ENCODE measurements at regions not wholly inside any gene's neighbourhood (a gene's known extent, or its start where the extent isn't known, plus 50 kb on each side); places are given as distances from the start of the nearest gene placed in this dataset.

DNA sequence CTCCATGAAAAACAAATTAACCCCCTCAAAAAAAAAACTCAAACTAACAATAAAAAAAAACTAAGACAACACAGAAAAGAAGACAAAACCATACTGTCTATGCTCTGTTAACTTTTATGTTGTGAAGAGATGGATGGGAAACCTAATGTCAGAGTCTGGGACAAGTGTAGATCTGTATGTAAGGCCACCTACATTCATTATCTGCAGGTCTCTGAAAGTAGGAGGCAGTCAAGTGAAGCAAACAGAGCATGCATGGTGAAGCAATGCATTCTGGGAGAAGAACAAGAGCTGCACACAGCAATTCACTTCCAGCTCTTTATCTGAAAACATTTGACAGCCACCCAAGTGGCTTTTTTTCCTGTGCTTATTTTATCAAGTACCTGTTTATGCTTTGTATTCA lies 452.0 kb downstream of the EPHA7 start:
- Histone ChIP-seq H4K20me1 (replicated peaks in 1 of 2; ENCODE audit: control insufficient read depth in 1 of 2, insufficient read depth in 2 of 2, low read length in 2 of 2) (no peaks in the 10 kb centered on the region), H3K4me1 (replicated peaks in 1 of 4; ENCODE audit: control insufficient read depth in 3 of 4, insufficient read depth in 4 of 4, low read length in 3 of 4) (no peaks in the 10 kb centered on the region), H2BK5ac (ENCODE audit: low read depth, low read length) (no peak overlapping the region), H4K5ac (ENCODE audit: insufficient read length, low read depth, low read length) (no peak overlapping the region), H3K9ac (replicated peaks in 1 of 4; ENCODE audit: extremely low read depth in 1 of 4, low read depth in 3 of 4, low read length in 3 of 4) (no peak overlapping the region), H3K23me2 (ENCODE audit: low read depth, low read length) (no peaks in the 10 kb centered on the region), H3K4ac (replicated peaks; ENCODE audit: insufficient read length, low read depth, low read length) (no peak overlapping the region), H2BK120ac (replicated peaks; ENCODE audit: low read depth, low read length) (no peak overlapping the region), H3K27me3 (replicated peaks in 1 of 4; ENCODE audit: control insufficient read depth in 3 of 4, extremely low read depth in 1 of 4, insufficient read depth in 3 of 4, low read length in 3 of 4) (no peaks in the 10 kb centered on the region), H2AFZ (ENCODE audit: low read length) (peak overlapping the region; percentile 15; the same call in 1 of the 2 replicates), H3K56ac (replicated peaks; ENCODE audit: insufficient read length, low read depth, low read length) (no peak overlapping the region), H4K91ac (replicated peaks; ENCODE audit: insufficient read length, low read length) (no peak overlapping the region), H2BK12ac (ENCODE audit: low read depth, low read length) (no peak overlapping the region), H3K27ac (ENCODE audit: low read depth, low read length) (no peak overlapping the region), H4K8ac (ENCODE audit: extremely low read depth, insufficient read depth, low read length) (no peak overlapping the region), H2BK20ac (ENCODE audit: low read length) (no peak overlapping the region), H3K4me3 (ENCODE audit: extremely low read depth in 1 of 4, insufficient read depth in 2 of 4, low read depth in 3 of 4, low read length in 4 of 4) (no peak overlapping the region), H3K4me2 (ENCODE audit: insufficient read depth in 1 of 2, low read depth in 2 of 2, low read length in 2 of 2) (no peak overlapping the region), H2AK5ac (ENCODE audit: low read depth, low read length) (no peak overlapping the region), H3K79me1 (ENCODE audit: low read depth, low read length) (no peaks in the 10 kb centered on the region), H3K18ac (ENCODE audit: extremely low read depth, low read length) (no peak overlapping the region), H3K14ac (ENCODE audit: insufficient read length) (no peak overlapping the region), H3K9me3 (ENCODE audit: insufficient read depth in 2 of 2, low read depth in 1 of 2, low read length in 1 of 2) (no peaks in the 10 kb centered on the region), H2BK15ac (ENCODE audit: low read length) (no peak overlapping the region), H3K23ac (ENCODE audit: insufficient read length) (no peak overlapping the region), H3K79me2 (ENCODE audit: control insufficient read depth in 1 of 2, insufficient read depth in 2 of 2, low read length in 2 of 2) (no peaks in the 10 kb centered on the region), H3K36me3 (ENCODE audit: control insufficient read depth in 2 of 4, insufficient read depth in 4 of 4, low read length in 3 of 4) (no peaks in the 10 kb centered on the region; a peak in 1 of 8 replicates)
- POLR2A ChIA-PET (ENCODE audit: partially characterized antibody) = no interaction called here
- FAIRE-seq = no peak
- CTCF ChIA-PET (ENCODE audit: partially characterized antibody) = no interaction called here
- DNase-seq (ENCODE audit: low read depth in 1 of 2, low spot score in 2 of 2) = no peak
- TF ChIP-seq RAD21 (IDR thresholded peaks at IDR 0.05 in 1 of 2, conservative IDR thresholded peaks at IDR 0.05 in 1 of 2; ENCODE audit: low read depth in 2 of 2, low read length in 2 of 2) = peak; percentile 9 to 29; a peak in 2 of 4 replicates
- TF ChIP-seq SP2 (IDR thresholded peaks at IDR 0.05; ENCODE audit: low read length) = no peak
- TF ChIP-seq SIRT6 (IDR thresholded peaks at IDR 0.05; ENCODE audit: low read length) = no peak
- TF ChIP-seq SIN3A (conservative IDR thresholded peaks at IDR 0.05 in 1 of 2, IDR thresholded peaks at IDR 0.05 in 1 of 2; ENCODE audit: low read depth in 1 of 2, low read length in 2 of 2) = no peak
- TF ChIP-seq, protein P1, sequence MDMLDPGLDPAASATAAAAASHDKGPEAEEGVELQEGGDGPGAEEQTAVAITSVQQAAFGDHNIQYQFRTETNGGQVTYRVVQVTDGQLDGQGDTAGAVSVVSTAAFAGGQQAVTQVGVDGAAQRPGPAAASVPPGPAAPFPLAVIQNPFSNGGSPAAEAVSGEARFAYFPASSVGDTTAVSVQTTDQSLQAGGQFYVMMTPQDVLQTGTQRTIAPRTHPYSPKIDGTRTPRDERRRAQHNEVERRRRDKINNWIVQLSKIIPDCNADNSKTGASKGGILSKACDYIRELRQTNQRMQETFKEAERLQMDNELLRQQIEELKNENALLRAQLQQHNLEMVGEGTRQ (IDR thresholded peaks at IDR 0.05; ENCODE audit: low read length) = no peak
- TF ChIP-seq TEAD4 (IDR thresholded peaks at IDR 0.05; ENCODE audit: low read depth, low read length) = no peak
- TF ChIP-seq POLR2A (IDR thresholded peaks at IDR 0.05; ENCODE audit: control extremely low read depth in 1 of 2, low read depth in 2 of 2, low read length in 2 of 2) = no peak

All from H1 (cell line).